ENCODE measurements at regions not wholly inside any gene's neighbourhood (a gene's known extent, or its start where the extent isn't known, plus 50 kb on each side); places are given as distances from the start of the nearest gene placed in this dataset.

- no peak for DNase-seq
- H3K27me3 ChIP-seq, result no peaks in the 10 kb centered on the region
- peaks cover 5 to 16% (median 9%) of the 10 kb centered on the region in 4 donors for H3K4me1 ChIP-seq
- H3K4me3 ChIP-seq, result no peak overlapping the region
- in situ Hi-C loops (cut with MboI; ENCODE audit: low pct_ligation_motif_present in 1 of 4, low pct_unique_long_range_greater_than_20kb in 1 of 4, low sequenced_read_pairs in 3 of 4), result no loop called here
- 89 to 96% methylated on average over 6 to 9 of the region's 10 CpGs for WGBS, 2 donors (ENCODE audit: low coverage in 1 of 2)
- intact Hi-C loops (cut with DNase I; ENCODE audit: low total_unique reads), result no loop called here
- no peak overlapping the region for H3K27ac ChIP-seq
- TF ChIP-seq, protein P1, sequence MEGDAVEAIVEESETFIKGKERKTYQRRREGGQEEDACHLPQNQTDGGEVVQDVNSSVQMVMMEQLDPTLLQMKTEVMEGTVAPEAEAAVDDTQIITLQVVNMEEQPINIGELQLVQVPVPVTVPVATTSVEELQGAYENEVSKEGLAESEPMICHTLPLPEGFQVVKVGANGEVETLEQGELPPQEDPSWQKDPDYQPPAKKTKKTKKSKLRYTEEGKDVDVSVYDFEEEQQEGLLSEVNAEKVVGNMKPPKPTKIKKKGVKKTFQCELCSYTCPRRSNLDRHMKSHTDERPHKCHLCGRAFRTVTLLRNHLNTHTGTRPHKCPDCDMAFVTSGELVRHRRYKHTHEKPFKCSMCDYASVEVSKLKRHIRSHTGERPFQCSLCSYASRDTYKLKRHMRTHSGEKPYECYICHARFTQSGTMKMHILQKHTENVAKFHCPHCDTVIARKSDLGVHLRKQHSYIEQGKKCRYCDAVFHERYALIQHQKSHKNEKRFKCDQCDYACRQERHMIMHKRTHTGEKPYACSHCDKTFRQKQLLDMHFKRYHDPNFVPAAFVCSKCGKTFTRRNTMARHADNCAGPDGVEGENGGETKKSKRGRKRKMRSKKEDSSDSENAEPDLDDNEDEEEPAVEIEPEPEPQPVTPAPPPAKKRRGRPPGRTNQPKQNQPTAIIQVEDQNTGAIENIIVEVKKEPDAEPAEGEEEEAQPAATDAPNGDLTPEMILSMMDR (IDR thresholded peaks at IDR 0.05), result no peak
- TF ChIP-seq EP300 (IDR thresholded peaks at IDR 0.05; ENCODE audit: low read depth), result no peak
- TF ChIP-seq POLR2AphosphoS5 (IDR thresholded peaks at IDR 0.05), result no peak
- TF ChIP-seq POLR2A (IDR thresholded peaks at IDR 0.05), result no peak
- H3K36me3 ChIP-seq, result no peaks in the 10 kb centered on the region
- H3K9me3 ChIP-seq, result no peaks in the 10 kb centered on the region
These were observed 97.4 kb upstream of the ZFHX3 start for GRCh38 chr16:73145166-73145880.

DNA sequence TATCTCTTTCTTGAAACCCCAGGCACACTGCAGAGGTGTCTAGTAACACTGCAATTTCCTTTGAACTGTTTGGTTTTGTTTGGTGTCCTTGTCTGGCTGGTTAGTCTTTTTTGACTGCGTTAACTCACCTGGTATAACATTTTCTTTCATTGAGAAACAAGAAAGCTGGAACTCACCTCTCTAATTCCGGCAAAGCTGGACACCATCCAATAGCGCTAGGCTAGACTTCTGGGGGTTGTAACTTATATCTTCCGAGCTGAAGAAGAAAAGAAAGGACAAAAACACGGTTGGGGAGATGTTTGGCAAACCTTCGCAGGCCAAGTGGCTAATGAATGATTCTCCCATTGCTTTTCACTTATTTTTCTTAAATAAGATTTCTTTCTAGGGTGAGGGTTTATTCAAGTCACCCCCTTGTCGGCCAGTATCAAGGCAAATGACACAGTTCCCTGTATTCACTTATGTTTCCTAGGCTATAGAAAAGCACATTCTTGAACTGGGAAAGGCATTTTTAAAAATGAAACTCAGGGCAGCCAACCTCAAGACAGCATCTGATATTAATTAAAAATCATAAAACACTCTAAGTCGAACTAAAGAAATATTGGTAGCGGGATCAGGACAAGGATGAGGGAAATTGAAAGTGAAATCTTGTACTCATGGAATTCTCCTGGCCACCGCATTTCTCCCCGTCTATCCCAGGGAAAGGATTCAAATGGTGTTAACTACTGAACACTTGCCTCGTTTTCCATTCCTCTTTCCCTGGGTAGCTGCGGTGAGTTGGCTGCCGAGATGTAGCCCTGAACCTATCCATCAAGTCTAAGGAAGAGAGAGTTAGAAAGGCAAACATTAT lies 95.9 kb upstream of the ZFHX3 start:
- no peaks in the 10 kb centered on the region for H3K9me3 ChIP-seq
- no peaks in the 10 kb centered on the region for H3K27me3 ChIP-seq
- H3K4me1 ChIP-seq, result peaks cover 5 to 16% (median 8%) of the 10 kb centered on the region in 4 donors
- 34 to 38% methylated on average over 14 of the region's 14 CpGs for WGBS, 2 donors (ENCODE audit: low coverage in 1 of 2)
- TF ChIP-seq POLR2AphosphoS5 (IDR thresholded peaks at IDR 0.05) (no peak), POLR2A (IDR thresholded peaks at IDR 0.05) (no peak), EP300 (IDR thresholded peaks at IDR 0.05; ENCODE audit: low read depth) (no peak)
- TF ChIP-seq, protein P1 (IDR thresholded peaks at IDR 0.05), result no peak
- no peaks in the 10 kb centered on the region for H3K36me3 ChIP-seq
- intact Hi-C loops (cut with DNase I; ENCODE audit: low total_unique reads), result no loop called here
- no peak for DNase-seq
- in situ Hi-C loops (cut with MboI; ENCODE audit: low pct_ligation_motif_present in 1 of 4, low pct_unique_long_range_greater_than_20kb in 1 of 4, low sequenced_read_pairs in 3 of 4), result no loop called here
- peak overlapping the region in 3 of 4 donors; percentile 10 to 35 (median 16) for H3K4me3 ChIP-seq
- H3K27ac ChIP-seq, result peak overlapping the region in 2 of 4 donors; percentile 17 to 26

DNA sequence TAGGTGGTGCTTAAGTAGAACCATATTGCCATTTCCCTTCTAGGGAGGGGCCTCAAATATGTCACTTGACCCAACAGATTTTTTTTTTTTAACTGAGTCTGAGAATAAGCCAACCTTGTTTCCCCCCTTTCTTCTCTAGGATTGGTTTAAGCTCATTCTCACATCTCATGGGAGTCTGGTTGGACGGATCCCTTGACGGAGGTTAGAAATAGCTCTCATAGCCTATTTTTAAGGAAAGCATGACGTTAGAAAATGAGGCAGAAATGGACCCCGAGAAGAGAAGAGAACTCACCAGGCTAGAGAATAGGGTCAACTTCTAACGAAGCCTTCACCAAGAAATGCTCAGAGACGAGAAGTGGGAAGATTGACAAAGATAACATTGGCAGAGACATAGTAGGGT lies 95.1 kb upstream of the ZFHX3 start:
- Histone ChIP-seq H3K4me3 (peak overlapping the region in 1 of 4 donors; percentile 35), H3K36me3 (no peaks in the 10 kb centered on the region), H3K4me1 (peaks cover 5 to 16% (median 8%) of the 10 kb centered on the region in 4 donors), H3K27ac (no peak overlapping the region), H3K9me3 (no peaks in the 10 kb centered on the region), H3K27me3 (no peaks in the 10 kb centered on the region)
- DNase-seq, result no peak
- 70 to 77% methylated on average over 6 of the region's 6 CpGs for WGBS, 2 donors (ENCODE audit: low coverage in 1 of 2)
- in situ Hi-C loops (cut with MboI; ENCODE audit: low pct_ligation_motif_present in 1 of 4, low pct_unique_long_range_greater_than_20kb in 1 of 4, low sequenced_read_pairs in 3 of 4) (no loop called here), intact Hi-C loops (cut with DNase I; ENCODE audit: low total_unique reads) (no loop called here)
- no peak for TF ChIP-seq EP300 (IDR thresholded peaks at IDR 0.05; ENCODE audit: low read depth)
- no peak for TF ChIP-seq POLR2A (IDR thresholded peaks at IDR 0.05)
- no peak for TF ChIP-seq POLR2AphosphoS5 (IDR thresholded peaks at IDR 0.05)
- TF ChIP-seq, protein P1 (IDR thresholded peaks at IDR 0.05), result no peak

DNA sequence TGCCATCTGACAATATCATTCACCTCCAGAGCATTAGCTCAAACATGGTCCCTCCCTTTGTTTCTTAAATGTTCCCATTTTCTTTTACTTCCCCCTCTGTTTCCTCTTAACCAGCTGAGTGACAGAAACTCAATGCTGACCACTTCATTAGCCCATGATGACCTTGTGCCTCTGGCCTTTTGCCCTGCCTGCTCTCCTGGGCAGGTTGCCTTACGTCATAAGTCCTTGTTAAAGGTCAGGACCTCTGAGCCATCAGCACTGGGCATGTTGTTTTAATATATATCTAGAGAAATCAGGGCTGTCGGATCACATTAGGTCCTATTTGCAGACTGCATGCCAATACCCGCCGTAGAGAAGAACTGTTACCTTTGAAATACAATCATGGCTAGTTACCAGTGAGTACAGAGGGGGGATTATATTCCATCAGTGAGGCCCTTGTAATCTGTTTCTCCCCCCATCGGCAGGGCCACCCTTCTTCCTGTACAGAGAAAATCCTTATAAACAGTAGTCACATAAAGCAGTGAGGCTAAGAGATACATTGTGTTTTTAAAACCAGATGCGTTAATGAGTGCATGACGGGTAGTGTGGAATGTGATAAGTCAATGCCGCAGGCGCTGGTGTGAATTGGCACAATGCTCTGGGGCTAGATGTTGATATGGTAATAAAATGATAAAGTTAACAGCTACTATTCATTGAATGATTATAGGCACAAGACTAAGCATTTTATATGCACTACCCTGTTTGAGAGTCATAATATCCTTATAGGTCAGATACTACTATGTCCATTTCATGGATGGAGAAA lies 94.3 kb upstream of the ZFHX3 start:
- in situ Hi-C loops (cut with MboI; ENCODE audit: low pct_ligation_motif_present in 1 of 4, low pct_unique_long_range_greater_than_20kb in 1 of 4, low sequenced_read_pairs in 3 of 4) (no loop called here), intact Hi-C loops (cut with DNase I; ENCODE audit: low total_unique reads) (no loop called here)
- WGBS, 2 donors (ENCODE audit: low coverage in 1 of 2), result 40 to 59% methylated on average over 7 to 9 of the region's 9 CpGs
- DNase-seq, result peak; percentile 46
- no peaks in the 10 kb centered on the region for H3K9me3 ChIP-seq
- TF ChIP-seq POLR2A (IDR thresholded peaks at IDR 0.05), result no peak
- TF ChIP-seq POLR2AphosphoS5 (IDR thresholded peaks at IDR 0.05), result no peak
- TF ChIP-seq, protein P1 (IDR thresholded peaks at IDR 0.05), result no peak
- TF ChIP-seq EP300 (IDR thresholded peaks at IDR 0.05; ENCODE audit: low read depth), result no peak
- H3K36me3 ChIP-seq, result no peaks in the 10 kb centered on the region
- no peak overlapping the region for H3K27ac ChIP-seq
- H3K4me1 ChIP-seq, result peaks cover 5 to 16% (median 8%) of the 10 kb centered on the region in 4 donors
- H3K4me3 ChIP-seq, result no peak overlapping the region
- no peaks in the 10 kb centered on the region for H3K27me3 ChIP-seq
